DMS 273 (cell line): ENCODE measurements at regions not wholly inside any gene's neighbourhood (a gene's known extent, or its start where the extent isn't known, plus 50 kb on each side); places are given as distances from the start of the nearest gene placed in this dataset.

ENCODE experiments used
- DNase-seq: peaks from one replicate; lab custom pipeline; 2025; ENCODE audit not compliant: unreplicated experiment; lab: John Stamatoyannopoulos, UW

GRCh38 chr10:128725531-128725930, 599.3 kb upstream of the MKI67 start:
- no peak for DNase-seq

GRCh38 chr10:128727114-128727513, 600.9 kb upstream of the MKI67 start:
- no peak for DNase-seq

- DNase-seq, result no peak
These were observed 603.7 kb upstream of the MKI67 start for GRCh38 chr10:128729910-128730420.

- DNase-seq, result no peak
These were observed 604.7 kb upstream of the MKI67 start for GRCh38 chr10:128730922-128731321.

- DNase-seq, result no peak
These were observed 607.9 kb upstream of the MKI67 start for GRCh38 chr10:128734161-128734560.

GRCh38 chr10:128734734-128735133, 608.5 kb upstream of the MKI67 start:
- no peak for DNase-seq

GRCh38 chr10:128735996-128736395, 609.8 kb upstream of the MKI67 start:
- DNase-seq, result no peak

- DNase-seq, result no peak
These were observed 612.2 kb upstream of the MKI67 start for GRCh38 chr10:128738386-128738915.

GRCh38 chr10:128739930-128740329, 613.7 kb upstream of the MKI67 start:
- DNase-seq, result no peak

- no peak for DNase-seq
These were observed 615.0 kb upstream of the MKI67 start for GRCh38 chr10:128741180-128741579.

GRCh38 chr10:128741680-128742079, 615.5 kb upstream of the MKI67 start:
- DNase-seq, result no peak

- DNase-seq, result no peak
These were observed 617.9 kb upstream of the MKI67 start for GRCh38 chr10:128744092-128744491.

- DNase-seq, result no peak
These were observed 618.6 kb upstream of the MKI67 start for GRCh38 chr10:128744811-128745305.

GRCh38 chr10:128747582-128748346, 621.5 kb upstream of the MKI67 start:
- DNase-seq, result no peak

GRCh38 chr10:128751284-128751683, 625.1 kb upstream of the MKI67 start:
- DNase-seq, result no peak

- no peak for DNase-seq
These were observed 625.6 kb upstream of the MKI67 start for GRCh38 chr10:128751851-128752250.

GRCh38 chr10:128759174-128759573, 633.0 kb upstream of the MKI67 start:
- no peak for DNase-seq

GRCh38 chr10:128763588-128763987, 637.4 kb upstream of the MKI67 start:
- DNase-seq, result no peak

- DNase-seq, result no peak
These were observed 638.0 kb upstream of the MKI67 start for GRCh38 chr10:128764190-128764589.

- no peak for DNase-seq
These were observed 640.7 kb upstream of the MKI67 start for GRCh38 chr10:128766915-128767314.

- DNase-seq, result no peak
These were observed 648.8 kb upstream of the MKI67 start for GRCh38 chr10:128774979-128775378.

GRCh38 chr10:128775743-128776142, 649.5 kb upstream of the MKI67 start:
- no peak for DNase-seq
